ENCODE measurements at regions not wholly inside any gene's neighbourhood (a gene's known extent, or its start where the extent isn't known, plus 50 kb on each side); places are given as distances from the start of the nearest gene placed in this dataset.
A peak's percentile ranks its signal among the peaks of the same experiment; 100 is the strongest.

GRCh38 chr12:111100554-111100953 is 180.2 kb upstream of the MYL2 start:
- no peak overlapping the region for H3K4me3 ChIP-seq (ENCODE audit: extremely low read depth in 1 of 4, insufficient read depth in 2 of 4, low read depth in 3 of 4, low read length in 4 of 4)
- H2BK120ac ChIP-seq (replicated peaks; ENCODE audit: low read depth, low read length): no peak overlapping the region
- H3K27ac ChIP-seq (ENCODE audit: low read depth, low read length): no peak overlapping the region
- peaks cover 6% of the 10 kb centered on the region for H3K79me1 ChIP-seq (ENCODE audit: low read depth, low read length)
- no peak overlapping the region for H3K4me2 ChIP-seq (ENCODE audit: insufficient read depth in 1 of 2, low read depth in 2 of 2, low read length in 2 of 2)
- H2BK20ac ChIP-seq (ENCODE audit: low read length): no peak overlapping the region
- ChIA-PET CTCF (ENCODE audit: partially characterized antibody) (interaction anchor here (1.0 to 1.6 kb wide), 2 partner anchors 37 to 46 kb away, joined by 3 read pairs; no protein-coding TSS in a partner anchor), POLR2A (ENCODE audit: partially characterized antibody) (no interaction called here)
- no peaks in the 10 kb centered on the region for H3K36me3 ChIP-seq (ENCODE audit: control insufficient read depth in 2 of 4, insufficient read depth in 4 of 4, low read length in 3 of 4)
- H4K91ac ChIP-seq (replicated peaks; ENCODE audit: insufficient read length, low read length): no peak overlapping the region
- H2BK15ac ChIP-seq (ENCODE audit: low read length): 0 out of 2 replicates have a peak overlapping the region, but pooled peaks have one; percentile 0
- peaks cover 0 to 2% of the 10 kb centered on the region in 2 experiments for H4K20me1 ChIP-seq (replicated peaks in 1 of 2; ENCODE audit: control insufficient read depth in 1 of 2, insufficient read depth in 2 of 2, low read length in 2 of 2)
- H3K23ac ChIP-seq (ENCODE audit: insufficient read length): no peak overlapping the region
- no peaks in the 10 kb centered on the region for H3K9me3 ChIP-seq (ENCODE audit: insufficient read depth in 2 of 2, low read depth in 1 of 2, low read length in 1 of 2)
- H3K9ac ChIP-seq (replicated peaks in 1 of 4; ENCODE audit: extremely low read depth in 1 of 4, low read depth in 3 of 4, low read length in 3 of 4): no peak overlapping the region
- no peak overlapping the region for H3K14ac ChIP-seq (ENCODE audit: insufficient read length)
- no peak overlapping the region for H2AFZ ChIP-seq (ENCODE audit: low read length)
- WGBS, 2 experiments (ENCODE audit: extremely low coverage in 1 of 2, insufficient coverage in 1 of 2, insufficient read length in 1 of 2, insufficient replicate concordance in 2 of 2, low coverage in 1 of 2, low lambda C conversion rate in 2 of 2, missing lambda C conversion rate in 1 of 2): 86% methylated on average over 4 of the region's 4 CpGs; no CpG with 5 or more reads in 1 of the 2 experiments
- H2AK5ac ChIP-seq (ENCODE audit: low read depth, low read length): no peak overlapping the region
- TF ChIP-seq USF2 (IDR thresholded peaks at IDR 0.05; ENCODE audit: low read length): no peak
- no peak for TF ChIP-seq YY1 (IDR thresholded peaks at IDR 0.05; ENCODE audit: low read depth, low read length)
- TF ChIP-seq SP2 (IDR thresholded peaks at IDR 0.05; ENCODE audit: low read length): no peak
- TF ChIP-seq CTBP2 (IDR thresholded peaks at IDR 0.05; ENCODE audit: borderline replicate concordance, insufficient read depth, insufficient read length, low read length): no peak
- no peak for TF ChIP-seq HDAC2 (IDR thresholded peaks at IDR 0.05; ENCODE audit: borderline replicate concordance in 1 of 2, low read depth in 2 of 2, low read length in 2 of 2)
- no peak for TF ChIP-seq CEBPB (IDR thresholded peaks at IDR 0.05; ENCODE audit: low read depth, low read length)
- TF ChIP-seq CBX8 (IDR thresholded peaks at IDR 0.05; ENCODE audit: borderline replicate concordance, low read depth, low read length): no peak
- no peak for TF ChIP-seq SIRT6 (IDR thresholded peaks at IDR 0.05; ENCODE audit: low read length)
- TF ChIP-seq E2F6 (IDR thresholded peaks at IDR 0.05): no peak
- TF ChIP-seq MAFK (IDR thresholded peaks at IDR 0.05; ENCODE audit: low read depth, low read length): no peak
- TF ChIP-seq EGR1 (IDR thresholded peaks at IDR 0.05; ENCODE audit: borderline replicate concordance, low read depth, low read length): no peak
- H3K23me2 ChIP-seq (ENCODE audit: low read depth, low read length): no peaks in the 10 kb centered on the region; the same call in 1 of the 2 replicates
- DNase-seq (ENCODE audit: low read depth in 1 of 2, low spot score in 2 of 2) (no peak), FAIRE-seq (no peak)
- H2BK5ac ChIP-seq (ENCODE audit: low read depth, low read length): no peak overlapping the region
- H3K4ac ChIP-seq (replicated peaks; ENCODE audit: insufficient read length, low read depth, low read length): peak overlapping the region; percentile 49
- 0 out of 2 replicates have a peak overlapping the region, but pooled peaks have one; percentile 7 for H2BK12ac ChIP-seq (ENCODE audit: low read depth, low read length)
- H4K8ac ChIP-seq (ENCODE audit: extremely low read depth, insufficient read depth, low read length): no peak overlapping the region; the same call in 1 of the 2 replicates
- H3K56ac ChIP-seq (replicated peaks; ENCODE audit: insufficient read length, low read depth, low read length): no peak overlapping the region
- H3K27me3 ChIP-seq (replicated peaks in 1 of 4; ENCODE audit: control insufficient read depth in 3 of 4, extremely low read depth in 1 of 4, insufficient read depth in 3 of 4, low read length in 3 of 4): no peaks in the 10 kb centered on the region; a peak in 1 of 7 replicates
- no peak overlapping the region for H4K5ac ChIP-seq (ENCODE audit: insufficient read length, low read depth, low read length)
- no peaks in the 10 kb centered on the region; a peak in 1 of 4 replicates for H3K79me2 ChIP-seq (ENCODE audit: control insufficient read depth in 1 of 2, insufficient read depth in 2 of 2, low read length in 2 of 2)
- H3K18ac ChIP-seq (ENCODE audit: extremely low read depth, low read length): no peak overlapping the region
- peaks cover 0 to 3% (median 0%) of the 10 kb centered on the region in 4 experiments; a peak in 3 of 7 replicates for H3K4me1 ChIP-seq (replicated peaks in 1 of 4; ENCODE audit: control insufficient read depth in 3 of 4, insufficient read depth in 4 of 4, low read length in 3 of 4)
